Cardiac muscle cell (in vitro differentiated cells and primary cell): ENCODE measurements at regions not wholly inside any gene's neighbourhood (a gene's known extent, or its start where the extent isn't known, plus 50 kb on each side); places are given as distances from the start of the nearest gene placed in this dataset.

Experiments
- DNase-seq, 2 donors: peaks; one replicate each; pipeline versions ENCODE4 v3.0.0 to v3.0.0-alpha.2; 2010 to 2017; ENCODE audit warnings: low read depth in 1 of 2, low spot score in 1 of 2
- H3K27ac ChIP-seq: fragments of 200-600 bp; sonication (generic); 2 replicates; pipeline ENCODE4 v1.5.1; 2016
- H3K27me3 ChIP-seq: fragments of 200-600 bp; sonication (generic); 2 replicates; pipeline ENCODE4 v1.6.0; 2016; ENCODE audit warnings: control low read depth
- H3K36me3 ChIP-seq: fragments of 200-600 bp; sonication (generic); 2 replicates; pipeline ENCODE4 v1.5.1; 2016; ENCODE audit warnings: control low read depth
- H3K4me1 ChIP-seq: fragments of 200-600 bp; sonication (generic); 2 replicates; pipeline ENCODE4 v1.8.1; 2017; ENCODE audit warnings: low read depth, mild to moderate bottlenecking, mixed run types
- H3K4me3 ChIP-seq: fragments of 200-600 bp; sonication (generic); 2 replicates; pipeline ENCODE4 v1.5.1; 2016; ENCODE audit warnings: mild to moderate bottlenecking
- H3K9me3 ChIP-seq: fragments of 200-600 bp; sonication (generic); 2 replicates; pipeline ENCODE4 v1.5.1; 2017; ENCODE audit warnings: low read depth, mild to moderate bottlenecking, control low read depth
- TF ChIP-seq, protein P1 (sequence below): IDR thresholded peaks from 2 replicates; pipeline ENCODE4 v1.5.1; 2012; ENCODE audit warnings: low read depth, mild to moderate bottlenecking, low read length

DNA sequence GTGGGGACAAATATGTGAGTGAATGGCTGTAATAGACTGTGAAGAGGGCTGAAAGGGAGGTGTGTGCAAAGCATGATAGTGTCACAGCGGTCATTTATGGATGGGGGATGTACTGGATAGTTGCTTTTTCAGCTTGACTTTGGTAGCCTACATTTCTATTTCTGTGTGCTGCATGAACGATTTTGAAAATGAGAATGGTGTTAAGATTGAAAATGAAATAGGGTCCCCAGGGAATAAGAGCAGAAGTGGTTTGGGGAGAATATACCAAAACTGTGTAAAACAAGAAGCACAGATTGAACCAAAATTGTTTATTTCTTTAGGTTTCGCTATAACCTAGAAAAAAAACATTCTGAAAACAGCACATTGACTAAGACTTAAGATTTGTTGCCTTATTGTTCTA is 58.8 kb upstream of the CLNK start:
- TF ChIP-seq, protein P1, sequence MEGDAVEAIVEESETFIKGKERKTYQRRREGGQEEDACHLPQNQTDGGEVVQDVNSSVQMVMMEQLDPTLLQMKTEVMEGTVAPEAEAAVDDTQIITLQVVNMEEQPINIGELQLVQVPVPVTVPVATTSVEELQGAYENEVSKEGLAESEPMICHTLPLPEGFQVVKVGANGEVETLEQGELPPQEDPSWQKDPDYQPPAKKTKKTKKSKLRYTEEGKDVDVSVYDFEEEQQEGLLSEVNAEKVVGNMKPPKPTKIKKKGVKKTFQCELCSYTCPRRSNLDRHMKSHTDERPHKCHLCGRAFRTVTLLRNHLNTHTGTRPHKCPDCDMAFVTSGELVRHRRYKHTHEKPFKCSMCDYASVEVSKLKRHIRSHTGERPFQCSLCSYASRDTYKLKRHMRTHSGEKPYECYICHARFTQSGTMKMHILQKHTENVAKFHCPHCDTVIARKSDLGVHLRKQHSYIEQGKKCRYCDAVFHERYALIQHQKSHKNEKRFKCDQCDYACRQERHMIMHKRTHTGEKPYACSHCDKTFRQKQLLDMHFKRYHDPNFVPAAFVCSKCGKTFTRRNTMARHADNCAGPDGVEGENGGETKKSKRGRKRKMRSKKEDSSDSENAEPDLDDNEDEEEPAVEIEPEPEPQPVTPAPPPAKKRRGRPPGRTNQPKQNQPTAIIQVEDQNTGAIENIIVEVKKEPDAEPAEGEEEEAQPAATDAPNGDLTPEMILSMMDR, result no peak
- H3K9me3 ChIP-seq, result no peaks in the 10 kb centered on the region
- H3K27me3 ChIP-seq, result no peaks in the 10 kb centered on the region
- no peaks in the 10 kb centered on the region for H3K4me1 ChIP-seq
- no peak overlapping the region for H3K27ac ChIP-seq
- no peaks in the 10 kb centered on the region for H3K36me3 ChIP-seq
- H3K4me3 ChIP-seq, result no peak overlapping the region
- no peak for DNase-seq

DNA sequence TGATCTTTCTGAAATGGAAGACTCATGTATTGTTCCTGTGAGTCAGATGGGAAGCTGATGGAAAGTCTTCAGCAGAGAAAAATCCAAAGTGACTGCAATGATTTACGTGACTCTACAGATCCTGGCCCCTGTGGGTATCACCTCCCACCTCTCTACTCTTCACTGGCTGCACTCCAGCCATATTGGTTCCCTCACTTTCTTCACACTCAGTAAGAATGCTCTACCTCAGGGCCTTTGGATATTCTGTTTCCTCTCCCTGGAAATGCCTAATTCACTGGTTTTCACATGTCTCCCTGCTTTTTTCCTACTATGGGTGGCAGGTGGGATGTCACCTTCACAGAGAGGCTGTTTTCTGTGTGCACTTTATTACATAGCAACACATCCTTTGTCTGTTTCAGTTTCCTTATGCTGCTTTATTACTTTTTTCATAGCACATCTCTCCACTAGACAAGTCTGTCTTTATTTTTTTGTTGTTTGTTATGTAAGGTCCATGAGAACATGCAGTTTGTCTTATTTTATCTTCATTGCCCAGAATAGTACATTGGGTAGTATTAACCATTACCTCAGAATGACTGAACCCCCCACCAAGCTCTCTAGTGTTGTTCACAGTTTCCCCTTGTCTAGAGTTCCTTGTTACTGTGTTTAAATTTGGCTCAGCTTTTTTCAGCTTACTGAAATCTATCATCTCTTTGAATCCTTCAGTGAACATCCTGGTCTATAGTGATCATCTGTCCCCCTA is 57.6 kb upstream of the CLNK start:
- no peaks in the 10 kb centered on the region for H3K36me3 ChIP-seq
- no peak for DNase-seq
- H3K9me3 ChIP-seq, result no peaks in the 10 kb centered on the region
- TF ChIP-seq, protein P1, result no peak
- H3K4me3 ChIP-seq, result no peak overlapping the region
- H3K4me1 ChIP-seq, result no peaks in the 10 kb centered on the region
- no peak overlapping the region for H3K27ac ChIP-seq
- no peaks in the 10 kb centered on the region for H3K27me3 ChIP-seq

DNA sequence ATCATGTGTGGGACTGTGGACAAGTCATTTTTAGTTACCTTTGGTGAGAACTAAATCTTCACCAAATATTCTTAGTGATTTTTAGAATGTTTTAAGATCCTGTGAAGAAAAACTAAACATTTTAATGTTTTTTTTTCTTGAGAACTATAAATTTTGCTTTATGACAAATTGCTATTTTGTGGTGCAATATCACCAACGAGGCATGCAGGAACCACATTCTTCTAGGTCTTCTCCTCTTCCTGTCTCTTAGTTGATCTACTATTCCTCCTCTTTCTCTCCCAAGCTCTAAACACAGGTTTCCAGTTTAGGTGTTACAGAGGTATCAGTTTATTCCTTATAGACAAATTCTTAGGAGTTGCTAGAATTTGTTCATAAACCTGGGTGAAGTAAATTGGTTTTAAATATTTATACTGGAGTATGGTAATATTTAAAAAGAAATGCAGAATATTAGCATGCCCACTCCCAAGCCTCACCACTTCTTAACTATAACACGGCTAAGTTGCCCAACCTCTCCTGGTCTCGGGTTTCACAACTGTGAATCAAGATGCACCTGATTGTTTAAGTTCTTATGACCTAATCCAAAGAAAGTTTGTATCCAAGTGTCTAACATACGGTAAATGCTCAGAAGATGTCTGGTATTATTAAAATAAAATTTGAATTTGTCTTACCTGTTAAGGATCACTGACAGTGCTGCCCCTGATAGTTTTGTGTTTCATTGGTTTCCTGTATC is 56.5 kb upstream of the CLNK start:
- H3K4me1 ChIP-seq, result no peaks in the 10 kb centered on the region
- DNase-seq, result no peak
- H3K27me3 ChIP-seq, result no peaks in the 10 kb centered on the region
- H3K27ac ChIP-seq, result no peak overlapping the region
- no peaks in the 10 kb centered on the region for H3K36me3 ChIP-seq
- H3K9me3 ChIP-seq, result no peaks in the 10 kb centered on the region
- TF ChIP-seq, protein P1, result no peak
- no peak overlapping the region for H3K4me3 ChIP-seq

DNA sequence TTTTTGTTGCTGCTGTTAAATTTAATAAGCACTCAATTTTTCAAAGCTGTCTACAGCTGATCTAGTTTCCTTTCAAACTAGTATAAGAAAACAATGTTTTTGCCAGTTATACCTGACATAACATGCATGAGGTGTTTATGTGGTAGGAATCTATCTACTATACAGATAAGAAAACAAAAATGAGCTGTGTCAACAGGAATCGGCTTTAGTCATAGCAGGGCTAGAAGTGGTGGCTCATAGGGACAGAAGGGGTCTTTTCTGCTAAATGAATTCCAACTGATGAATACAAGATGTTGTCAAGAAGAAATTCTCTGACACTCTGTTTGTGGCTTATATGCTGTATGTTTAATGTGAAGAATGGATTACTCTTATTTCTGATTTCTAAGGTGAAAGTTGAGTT is 55.7 kb upstream of the CLNK start:
- H3K36me3 ChIP-seq, result no peaks in the 10 kb centered on the region
- H3K4me1 ChIP-seq, result no peaks in the 10 kb centered on the region
- H3K27ac ChIP-seq, result no peak overlapping the region
- H3K27me3 ChIP-seq, result no peaks in the 10 kb centered on the region
- no peak for DNase-seq
- no peak overlapping the region for H3K4me3 ChIP-seq
- no peaks in the 10 kb centered on the region for H3K9me3 ChIP-seq
- TF ChIP-seq, protein P1, result no peak

DNA sequence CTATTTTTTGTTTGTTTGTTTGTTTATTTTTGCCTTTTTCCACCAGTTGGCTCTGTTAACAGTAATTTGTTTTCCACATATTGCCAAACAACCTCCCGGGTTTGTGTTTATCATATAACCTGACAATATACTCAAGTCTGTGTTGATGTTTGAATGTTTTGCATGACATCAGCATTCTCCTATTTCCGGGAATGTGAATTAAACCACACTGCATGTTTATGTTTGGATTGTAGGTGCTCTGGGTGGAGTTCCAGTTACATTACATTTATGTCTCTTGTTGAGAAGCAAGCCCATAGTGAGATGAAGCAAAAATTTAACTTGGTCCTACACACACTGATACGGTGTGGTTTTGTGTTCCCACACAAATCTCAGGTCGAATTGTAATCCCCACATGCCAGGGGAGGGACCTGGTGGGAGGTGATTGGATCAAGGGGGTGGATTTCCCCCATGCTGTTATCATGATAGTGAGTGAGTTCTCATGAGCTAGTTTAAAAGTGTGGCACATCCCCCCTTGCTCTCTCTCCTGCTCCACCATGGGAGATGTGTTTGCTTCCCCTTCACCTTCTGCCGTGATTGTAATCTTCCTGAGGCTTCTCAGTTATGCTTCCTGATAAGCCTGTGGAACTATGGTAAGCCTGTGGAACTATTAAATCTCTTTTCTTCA is 54.4 kb upstream of the CLNK start:
- H3K27ac ChIP-seq, result no peak overlapping the region
- H3K27me3 ChIP-seq, result no peaks in the 10 kb centered on the region
- TF ChIP-seq, protein P1, result no peak
- H3K9me3 ChIP-seq, result no peaks in the 10 kb centered on the region
- DNase-seq, result no peak
- no peak overlapping the region for H3K4me3 ChIP-seq
- no peaks in the 10 kb centered on the region for H3K4me1 ChIP-seq
- no peaks in the 10 kb centered on the region for H3K36me3 ChIP-seq
